Adipocyte (in vitro differentiated cells): ENCODE measurements at regions not wholly inside any gene's neighbourhood (a gene's known extent, or its start where the extent isn't known, plus 50 kb on each side); places are given as distances from the start of the nearest gene placed in this dataset.
"Not testable (repeated sequence)": the region's sequence is repeated elsewhere in the genome, so short reads cannot be mapped to it uniquely, and the experiment has no call there.

Experiments used
- DNase-seq: peaks from one replicate; pipeline ENCODE4 v3.0.0-alpha.2; 2015; ENCODE audit warnings: low read depth
- H3K27me3 ChIP-seq: replicated peaks from 2 replicates; pipeline ENCODE4 v1.7.0; 2013; ENCODE audit warnings: mild to moderate bottlenecking, low read length, moderate library complexity; ENCODE audit not compliant: control insufficient read depth, insufficient read depth
- H3K36me3 ChIP-seq: 2 replicates; pipeline ENCODE4 v1.7.0; 2013; ENCODE audit warnings: low read length, mild to moderate bottlenecking, moderate library complexity; ENCODE audit not compliant: control insufficient read depth, insufficient read depth, severe bottlenecking
- H3K4me1 ChIP-seq: 2 replicates; pipeline ENCODE4 v1.7.0; 2013; ENCODE audit warnings: mild to moderate bottlenecking, low read length, moderate library complexity; ENCODE audit not compliant: control insufficient read depth, insufficient read depth
- H3K4me3 ChIP-seq: 2 replicates; pipeline ENCODE4 v1.7.0; 2013; ENCODE audit warnings: mild to moderate bottlenecking, low read length, moderate library complexity
- H3K9ac ChIP-seq: 2 replicates; pipeline ENCODE4 v1.7.0; 2013; ENCODE audit warnings: mild to moderate bottlenecking, low read length, moderate library complexity
- H3K9me3 ChIP-seq: 2 replicates; pipeline ENCODE4 v1.7.0; 2013; ENCODE audit warnings: mild to moderate bottlenecking, low read length, moderate library complexity; ENCODE audit not compliant: control insufficient read depth

GRCh38 chr14:48628870-48629269, 953.5 kb upstream of the MDGA2 start:
- H3K36me3 ChIP-seq, result no peaks in the 10 kb centered on the region
- DNase-seq, result no peak
- no peaks in the 10 kb centered on the region for H3K4me1 ChIP-seq
- no peaks in the 10 kb centered on the region for H3K9me3 ChIP-seq
- no peak overlapping the region for H3K9ac ChIP-seq
- H3K27me3 ChIP-seq, result no peaks in the 10 kb centered on the region
- no peak overlapping the region for H3K4me3 ChIP-seq

GRCh38 chr14:48622980-48623379, 947.6 kb upstream of the MDGA2 start:
- H3K4me1 ChIP-seq, result no peaks in the 10 kb centered on the region
- H3K36me3 ChIP-seq, result no peaks in the 10 kb centered on the region
- no peaks in the 10 kb centered on the region for H3K9me3 ChIP-seq
- H3K27me3 ChIP-seq, result no peaks in the 10 kb centered on the region
- H3K4me3 ChIP-seq, result no peak overlapping the region
- no peak overlapping the region for H3K9ac ChIP-seq
- DNase-seq, result no peak

- no peak for DNase-seq
- no peak overlapping the region for H3K9ac ChIP-seq
- H3K4me1 ChIP-seq, result no peaks in the 10 kb centered on the region
- no peaks in the 10 kb centered on the region for H3K27me3 ChIP-seq
- no peaks in the 10 kb centered on the region for H3K9me3 ChIP-seq
- H3K36me3 ChIP-seq, result no peaks in the 10 kb centered on the region
- H3K4me3 ChIP-seq, result no peak overlapping the region
Measured at GRCh38 chr14:48618057-48618456, 942.7 kb upstream of the MDGA2 start.

GRCh38 chr14:48616931-48617330, 941.5 kb upstream of the MDGA2 start:
- no peaks in the 10 kb centered on the region for H3K27me3 ChIP-seq
- DNase-seq, result no peak
- H3K4me3 ChIP-seq, result no peak overlapping the region
- H3K9ac ChIP-seq, result no peak overlapping the region
- no peaks in the 10 kb centered on the region for H3K36me3 ChIP-seq
- H3K4me1 ChIP-seq, result no peaks in the 10 kb centered on the region
- H3K9me3 ChIP-seq, result no peaks in the 10 kb centered on the region

GRCh38 chr14:48615618-48616017, 940.2 kb upstream of the MDGA2 start:
- no peak for DNase-seq
- H3K9me3 ChIP-seq, result no peaks in the 10 kb centered on the region
- H3K36me3 ChIP-seq, result no peaks in the 10 kb centered on the region
- no peaks in the 10 kb centered on the region for H3K27me3 ChIP-seq
- no peak overlapping the region for H3K9ac ChIP-seq
- H3K4me3 ChIP-seq, result no peak overlapping the region
- H3K4me1 ChIP-seq, result no peaks in the 10 kb centered on the region

- Histone ChIP-seq H3K36me3 (no peaks in the 10 kb centered on the region), H3K27me3 (no peaks in the 10 kb centered on the region), H3K9me3 (no peaks in the 10 kb centered on the region), H3K4me1 (no peaks in the 10 kb centered on the region), H3K4me3 (no peak overlapping the region), H3K9ac (no peak overlapping the region)
- no peak for DNase-seq
Measured at GRCh38 chr14:48614003-48614402, 938.6 kb upstream of the MDGA2 start.

GRCh38 chr14:48606960-48607359, 931.6 kb upstream of the MDGA2 start:
- not testable (repeated sequence) for DNase-seq, H3K4me3 ChIP-seq, H3K9ac ChIP-seq, H3K4me1 ChIP-seq, H3K27me3 ChIP-seq, H3K9me3 ChIP-seq, H3K36me3 ChIP-seq

- Histone ChIP-seq H3K4me3 (no peak overlapping the region), H3K9me3 (no peaks in the 10 kb centered on the region), H3K36me3 (no peaks in the 10 kb centered on the region), H3K27me3 (no peaks in the 10 kb centered on the region), H3K4me1 (no peaks in the 10 kb centered on the region), H3K9ac (no peak overlapping the region)
- DNase-seq, result no peak
Measured at GRCh38 chr14:48598458-48598857, 923.1 kb upstream of the MDGA2 start.

- Histone ChIP-seq H3K36me3 (no peaks in the 10 kb centered on the region), H3K4me3 (no peak overlapping the region), H3K9me3 (no peaks in the 10 kb centered on the region), H3K27me3 (no peaks in the 10 kb centered on the region), H3K9ac (no peak overlapping the region), H3K4me1 (no peaks in the 10 kb centered on the region)
- no peak for DNase-seq
Measured at GRCh38 chr14:48586099-48586498, 910.7 kb upstream of the MDGA2 start.

GRCh38 chr14:48584031-48584430, 908.6 kb upstream of the MDGA2 start:
- H3K4me1 ChIP-seq, result no peaks in the 10 kb centered on the region
- no peak overlapping the region for H3K9ac ChIP-seq
- no peak for DNase-seq
- H3K36me3 ChIP-seq, result no peaks in the 10 kb centered on the region
- H3K9me3 ChIP-seq, result no peaks in the 10 kb centered on the region
- H3K4me3 ChIP-seq, result no peak overlapping the region
- no peaks in the 10 kb centered on the region for H3K27me3 ChIP-seq

GRCh38 chr14:48582938-48583337, 907.5 kb upstream of the MDGA2 start:
- Histone ChIP-seq H3K4me3 (no peak overlapping the region), H3K4me1 (no peaks in the 10 kb centered on the region), H3K9ac (no peak overlapping the region), H3K27me3 (no peaks in the 10 kb centered on the region), H3K36me3 (no peaks in the 10 kb centered on the region), H3K9me3 (no peaks in the 10 kb centered on the region)
- no peak for DNase-seq

GRCh38 chr14:48580692-48581091, 905.3 kb upstream of the MDGA2 start:
- H3K27me3 ChIP-seq, result no peaks in the 10 kb centered on the region
- H3K9me3 ChIP-seq, result no peaks in the 10 kb centered on the region
- no peak overlapping the region for H3K9ac ChIP-seq
- H3K36me3 ChIP-seq, result no peaks in the 10 kb centered on the region
- DNase-seq, result no peak
- H3K4me1 ChIP-seq, result no peaks in the 10 kb centered on the region
- H3K4me3 ChIP-seq, result no peak overlapping the region
